Nephron progenitor cell (in vitro differentiated cells): ENCODE measurements at regions not wholly inside any gene's neighbourhood (a gene's known extent, or its start where the extent isn't known, plus 50 kb on each side); places are given as distances from the start of the nearest gene placed in this dataset.

Experiments used
- DNase-seq: peaks from one replicate; pipeline ENCODE4 v3.0.0; 2021
- H3K27ac Mint-ChIP-seq: 2 replicates; pipeline ENCODE4 v1.8.0; 2021; ENCODE audit warnings: mild to moderate bottlenecking, moderate library complexity, mixed read lengths
- H3K27me3 Mint-ChIP-seq: 2 replicates; pipeline ENCODE4 v1.8.0; 2021; ENCODE audit warnings: mild to moderate bottlenecking, low read depth, mixed read lengths; ENCODE audit not compliant: poor library complexity
- H3K36me3 Mint-ChIP-seq: 2 replicates; pipeline ENCODE4 v1.8.0; 2021; ENCODE audit warnings: low read depth, mixed read lengths
- H3K4me1 Mint-ChIP-seq: 2 replicates; pipeline ENCODE4 v1.8.0; 2021; ENCODE audit warnings: mixed read lengths
- H3K4me3 Mint-ChIP-seq: 2 replicates; pipeline ENCODE4 v1.8.0; 2021; ENCODE audit warnings: mild to moderate bottlenecking, moderate library complexity, mixed read lengths
- H3K9me3 Mint-ChIP-seq: 2 replicates; pipeline ENCODE4 v1.8.0; 2021; ENCODE audit warnings: mild to moderate bottlenecking, moderate library complexity, mixed read lengths
- TF ChIP-seq, protein P1 (sequence below): fragments of 200-600 bp; sonication (generic); IDR thresholded peaks from 2 replicates; pipeline ENCODE4 v1.5.0; 2021; ENCODE audit warnings: antibody characterized with exemption

GRCh38 chr4:4735136-4735750, 124.2 kb upstream of the MSX1 start:
- Mint-ChIP-seq H3K9me3 (peaks cover 3% of the 10 kb centered on the region), H3K27me3 (peaks cover 19% of the 10 kb centered on the region), H3K4me3 (no peak overlapping the region), H3K27ac (no peak overlapping the region), H3K36me3 (peaks cover 8% of the 10 kb centered on the region), H3K4me1 (peaks cover 27% of the 10 kb centered on the region)
- no peak for DNase-seq
- TF ChIP-seq, protein P1, sequence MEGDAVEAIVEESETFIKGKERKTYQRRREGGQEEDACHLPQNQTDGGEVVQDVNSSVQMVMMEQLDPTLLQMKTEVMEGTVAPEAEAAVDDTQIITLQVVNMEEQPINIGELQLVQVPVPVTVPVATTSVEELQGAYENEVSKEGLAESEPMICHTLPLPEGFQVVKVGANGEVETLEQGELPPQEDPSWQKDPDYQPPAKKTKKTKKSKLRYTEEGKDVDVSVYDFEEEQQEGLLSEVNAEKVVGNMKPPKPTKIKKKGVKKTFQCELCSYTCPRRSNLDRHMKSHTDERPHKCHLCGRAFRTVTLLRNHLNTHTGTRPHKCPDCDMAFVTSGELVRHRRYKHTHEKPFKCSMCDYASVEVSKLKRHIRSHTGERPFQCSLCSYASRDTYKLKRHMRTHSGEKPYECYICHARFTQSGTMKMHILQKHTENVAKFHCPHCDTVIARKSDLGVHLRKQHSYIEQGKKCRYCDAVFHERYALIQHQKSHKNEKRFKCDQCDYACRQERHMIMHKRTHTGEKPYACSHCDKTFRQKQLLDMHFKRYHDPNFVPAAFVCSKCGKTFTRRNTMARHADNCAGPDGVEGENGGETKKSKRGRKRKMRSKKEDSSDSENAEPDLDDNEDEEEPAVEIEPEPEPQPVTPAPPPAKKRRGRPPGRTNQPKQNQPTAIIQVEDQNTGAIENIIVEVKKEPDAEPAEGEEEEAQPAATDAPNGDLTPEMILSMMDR = no peak

DNA sequence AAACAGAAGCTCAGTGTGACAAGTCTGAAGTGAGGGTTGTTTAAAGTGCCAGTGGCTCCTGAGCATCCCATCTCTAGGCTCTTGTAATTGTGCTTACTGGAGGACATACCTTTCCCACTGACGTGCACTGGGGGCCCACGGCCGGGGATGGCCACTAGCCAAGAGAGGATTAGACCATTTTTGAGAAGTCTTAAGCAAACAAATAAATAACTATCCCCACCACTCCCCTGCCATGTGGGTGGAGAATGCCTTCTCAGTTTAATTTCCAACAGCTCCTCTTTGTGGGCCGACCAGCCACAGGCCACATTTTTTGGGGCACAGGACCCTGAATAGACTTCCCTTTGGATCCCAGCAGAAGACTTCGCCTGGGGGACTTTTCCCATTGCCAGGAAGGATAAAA, 125.0 kb upstream of the MSX1 start:
- Mint-ChIP-seq H3K4me3 (no peak overlapping the region), H3K36me3 (peaks cover 8% of the 10 kb centered on the region), H3K4me1 (peaks cover 33% of the 10 kb centered on the region), H3K27me3 (peaks cover 19% of the 10 kb centered on the region), H3K27ac (no peak overlapping the region), H3K9me3 (peaks cover 3% of the 10 kb centered on the region)
- DNase-seq = no peak
- TF ChIP-seq, protein P1 = no peak

- no peaks in the 10 kb centered on the region for H3K9me3 Mint-ChIP-seq
- peaks cover 19% of the 10 kb centered on the region for H3K27me3 Mint-ChIP-seq
- H3K4me3 Mint-ChIP-seq = no peak overlapping the region
- TF ChIP-seq, protein P1 = no peak
- peaks cover 41% of the 10 kb centered on the region for H3K4me1 Mint-ChIP-seq
- H3K36me3 Mint-ChIP-seq = peaks cover 4% of the 10 kb centered on the region
- DNase-seq = no peak
- no peak overlapping the region for H3K27ac Mint-ChIP-seq
Observed at GRCh38 chr4:4733663-4734062, 125.8 kb upstream of the MSX1 start.

DNA sequence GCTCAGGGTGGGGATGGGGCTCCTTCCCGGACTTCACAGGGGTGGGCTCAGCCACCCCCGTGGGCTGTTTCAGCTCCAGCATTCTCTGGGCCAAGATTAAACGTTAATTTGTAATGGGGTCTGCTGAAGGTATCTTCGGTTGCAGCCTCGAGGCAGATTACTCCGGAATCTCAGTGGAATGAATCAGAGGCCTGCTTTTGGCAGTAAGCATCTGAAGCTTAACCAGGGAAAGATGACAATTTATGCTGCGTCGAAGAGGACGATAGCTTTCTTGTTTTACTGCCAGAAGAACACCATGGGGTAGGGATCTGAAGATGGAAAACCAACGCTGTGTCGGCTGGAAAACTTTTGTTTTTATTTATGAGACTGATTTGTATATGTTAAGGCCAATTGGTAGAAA, 129.2 kb upstream of the MSX1 start:
- peaks cover 29% of the 10 kb centered on the region for H3K4me1 Mint-ChIP-seq
- peaks cover 23% of the 10 kb centered on the region for H3K27me3 Mint-ChIP-seq
- DNase-seq = no peak
- H3K27ac Mint-ChIP-seq = no peak overlapping the region
- TF ChIP-seq, protein P1 = no peak
- peaks cover 30% of the 10 kb centered on the region for H3K36me3 Mint-ChIP-seq
- H3K4me3 Mint-ChIP-seq = no peak overlapping the region
- peaks cover 20% of the 10 kb centered on the region for H3K9me3 Mint-ChIP-seq

GRCh38 chr4:4729206-4729605, 130.3 kb upstream of the MSX1 start:
- Mint-ChIP-seq H3K4me3 (no peak overlapping the region), H3K27ac (no peak overlapping the region), H3K4me1 (peaks cover 18% of the 10 kb centered on the region), H3K27me3 (peaks cover 18% of the 10 kb centered on the region), H3K9me3 (peaks cover 31% of the 10 kb centered on the region), H3K36me3 (peaks cover 32% of the 10 kb centered on the region)
- TF ChIP-seq, protein P1 = no peak
- peak; percentile 28 for DNase-seq

DNA sequence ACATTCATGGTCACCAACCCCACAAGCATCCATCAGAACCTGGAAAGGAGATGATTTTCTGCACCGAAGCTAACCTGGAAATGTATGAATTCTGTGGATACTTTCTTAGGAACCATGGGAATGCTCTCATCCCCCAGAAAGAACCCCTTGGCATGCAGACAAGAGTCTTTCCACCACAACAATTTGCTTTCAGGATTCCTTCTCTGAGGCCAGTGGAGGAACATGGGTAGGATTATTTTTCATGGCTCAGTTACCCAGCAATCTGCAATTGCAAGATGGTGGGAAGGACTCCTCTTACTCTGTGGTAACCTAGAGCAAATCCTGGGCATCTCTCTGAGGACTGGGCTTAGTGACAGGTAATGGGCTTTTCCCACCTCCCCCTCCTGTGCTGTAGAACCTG, 131.9 kb upstream of the MSX1 start:
- no peak for DNase-seq
- TF ChIP-seq, protein P1 = no peak
- peaks cover 18% of the 10 kb centered on the region for H3K27me3 Mint-ChIP-seq
- no peak overlapping the region for H3K4me3 Mint-ChIP-seq
- H3K36me3 Mint-ChIP-seq = peaks cover 46% of the 10 kb centered on the region
- H3K27ac Mint-ChIP-seq = no peak overlapping the region
- peaks cover 17% of the 10 kb centered on the region for H3K4me1 Mint-ChIP-seq
- H3K9me3 Mint-ChIP-seq = peaks cover 47% of the 10 kb centered on the region
